Bronchial epithelial cell (primary cell): ENCODE measurements at regions not wholly inside any gene's neighbourhood (a gene's known extent, or its start where the extent isn't known, plus 50 kb on each side); places are given as distances from the start of the nearest gene placed in this dataset.

Experiments used
- DNase-seq: peaks from one replicate; pipeline ENCODE4 v3.0.0-alpha.2; 2010; ENCODE audit warnings: low read depth
- FAIRE-seq: peaks from 2 replicates; lab custom pipeline; 2011; peaks lifted over from hg19 to GRCh38; lab: Jason Lieb, UNC
- H3K27me3 ChIP-seq: 2 replicates; pipeline ENCODE4 v1.5.1; 2011; ENCODE audit warnings: low read length; ENCODE audit not compliant: control insufficient read depth, insufficient read depth
- H3K36me3 ChIP-seq: 2 replicates; pipeline ENCODE4 v1.5.1; 2011; ENCODE audit warnings: low read length; ENCODE audit not compliant: control insufficient read depth, insufficient read depth
- H3K4me3 ChIP-seq: 2 replicates; pipeline ENCODE4 v1.5.1; 2011; ENCODE audit warnings: mild to moderate bottlenecking, low read depth, low read length, control low read depth
- TF ChIP-seq, protein P1 (sequence below): IDR thresholded peaks from 2 replicates; pipeline ENCODE4 v1.5.1; 2011; ENCODE audit warnings: mild to moderate bottlenecking, moderate library complexity, low read length, control low read depth, inconsistent platforms; ENCODE audit not compliant: insufficient read depth, severe bottlenecking

DNA sequence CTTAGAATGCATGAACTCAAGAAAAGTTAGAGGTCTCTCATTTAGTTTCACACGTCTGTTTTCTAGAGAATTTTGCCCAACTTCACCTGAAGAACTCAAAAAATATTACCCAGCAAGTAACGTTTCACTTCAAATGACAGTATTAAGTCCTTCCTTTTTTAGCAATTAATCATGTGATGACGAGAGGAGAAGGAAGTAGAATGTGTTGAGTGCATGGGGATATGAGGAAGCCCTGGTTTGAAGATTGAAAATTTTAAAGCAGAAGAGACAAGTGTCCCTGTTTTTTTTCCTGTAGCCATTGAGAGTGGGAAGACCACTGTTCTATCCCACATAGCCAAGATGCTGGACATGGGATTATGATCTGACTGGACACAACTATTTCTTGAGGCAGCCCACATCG is 406.3 kb upstream of the CPEB2 start:
- FAIRE-seq (no peak), DNase-seq (no peak)
- Histone ChIP-seq H3K36me3 (no peaks in the 10 kb centered on the region), H3K4me3 (no peak overlapping the region), H3K27me3 (no peaks in the 10 kb centered on the region)
- TF ChIP-seq, protein P1, sequence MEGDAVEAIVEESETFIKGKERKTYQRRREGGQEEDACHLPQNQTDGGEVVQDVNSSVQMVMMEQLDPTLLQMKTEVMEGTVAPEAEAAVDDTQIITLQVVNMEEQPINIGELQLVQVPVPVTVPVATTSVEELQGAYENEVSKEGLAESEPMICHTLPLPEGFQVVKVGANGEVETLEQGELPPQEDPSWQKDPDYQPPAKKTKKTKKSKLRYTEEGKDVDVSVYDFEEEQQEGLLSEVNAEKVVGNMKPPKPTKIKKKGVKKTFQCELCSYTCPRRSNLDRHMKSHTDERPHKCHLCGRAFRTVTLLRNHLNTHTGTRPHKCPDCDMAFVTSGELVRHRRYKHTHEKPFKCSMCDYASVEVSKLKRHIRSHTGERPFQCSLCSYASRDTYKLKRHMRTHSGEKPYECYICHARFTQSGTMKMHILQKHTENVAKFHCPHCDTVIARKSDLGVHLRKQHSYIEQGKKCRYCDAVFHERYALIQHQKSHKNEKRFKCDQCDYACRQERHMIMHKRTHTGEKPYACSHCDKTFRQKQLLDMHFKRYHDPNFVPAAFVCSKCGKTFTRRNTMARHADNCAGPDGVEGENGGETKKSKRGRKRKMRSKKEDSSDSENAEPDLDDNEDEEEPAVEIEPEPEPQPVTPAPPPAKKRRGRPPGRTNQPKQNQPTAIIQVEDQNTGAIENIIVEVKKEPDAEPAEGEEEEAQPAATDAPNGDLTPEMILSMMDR, result no peak

DNA sequence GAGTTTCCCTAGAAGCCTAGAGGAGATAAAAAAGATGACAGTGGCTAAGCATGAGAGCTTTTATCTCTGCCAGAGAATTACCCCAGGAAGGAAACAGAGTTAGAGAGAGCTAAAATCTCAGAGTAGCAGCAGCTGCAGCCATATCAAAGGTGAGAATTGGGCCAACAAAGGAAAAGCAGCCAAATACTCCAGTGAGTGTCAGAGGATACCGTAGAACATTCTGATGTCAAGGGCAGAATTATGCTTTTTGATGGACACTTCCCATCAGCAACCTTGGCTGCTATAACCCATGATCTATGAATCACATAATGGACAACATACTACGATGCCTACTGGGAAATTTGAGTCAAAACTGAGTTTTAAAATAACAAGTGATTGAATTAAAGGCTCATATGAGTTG is 405.8 kb upstream of the CPEB2 start:
- Histone ChIP-seq H3K27me3 (no peaks in the 10 kb centered on the region), H3K4me3 (no peak overlapping the region), H3K36me3 (no peaks in the 10 kb centered on the region)
- TF ChIP-seq, protein P1, result no peak
- DNase-seq (no peak), FAIRE-seq (no peak)

DNA sequence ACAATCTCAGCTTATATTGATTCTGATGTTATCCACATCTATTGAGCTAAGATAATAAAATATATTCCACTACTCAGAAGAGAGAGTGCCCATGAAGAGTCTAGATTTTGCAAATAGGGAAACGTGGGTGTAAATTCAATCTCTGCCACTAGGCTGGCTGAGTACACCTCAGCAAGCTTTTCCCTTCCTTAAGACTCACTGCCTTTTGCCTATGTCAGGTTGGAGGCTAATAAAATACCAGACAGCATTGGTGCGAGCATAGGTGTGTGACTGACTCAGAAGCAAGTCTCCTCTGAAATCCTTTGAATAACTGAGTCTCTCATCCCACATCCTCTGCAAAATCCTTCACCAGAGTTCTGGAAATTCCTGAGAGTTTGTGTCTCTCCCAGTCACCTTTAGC is 405.4 kb upstream of the CPEB2 start:
- DNase-seq, result peak; percentile 49
- no peak for FAIRE-seq

DNA sequence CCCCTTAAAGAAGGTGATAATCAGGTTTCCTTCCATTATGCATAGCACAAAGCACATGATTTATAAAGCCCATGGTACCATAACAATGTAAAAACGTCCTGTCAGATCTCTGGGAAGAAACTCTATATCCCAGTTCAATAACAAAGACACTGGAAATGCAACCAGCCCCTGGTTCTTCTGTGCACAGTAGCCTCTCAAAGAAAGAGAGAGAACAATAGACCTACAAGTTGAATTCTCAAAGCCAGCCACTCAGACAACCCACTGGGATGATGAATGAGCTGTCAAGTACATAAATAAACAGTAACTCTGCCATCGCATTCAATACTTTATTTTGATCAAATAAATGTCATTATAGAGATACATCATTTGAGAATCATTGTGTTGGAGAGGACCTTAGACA is 400.1 kb upstream of the CPEB2 start:
- no peaks in the 10 kb centered on the region for H3K36me3 ChIP-seq
- no peak overlapping the region for H3K4me3 ChIP-seq
- FAIRE-seq (no peak), DNase-seq (no peak)
- H3K27me3 ChIP-seq, result no peaks in the 10 kb centered on the region
- TF ChIP-seq, protein P1, result no peak

More for the DNA sequence above, 405.4 kb upstream of the CPEB2 start:
- Histone ChIP-seq H3K27me3 (no peaks in the 10 kb centered on the region), H3K36me3 (no peaks in the 10 kb centered on the region), H3K4me3 (no peak overlapping the region)
- TF ChIP-seq, protein P1, result peak; percentile 34

DNA sequence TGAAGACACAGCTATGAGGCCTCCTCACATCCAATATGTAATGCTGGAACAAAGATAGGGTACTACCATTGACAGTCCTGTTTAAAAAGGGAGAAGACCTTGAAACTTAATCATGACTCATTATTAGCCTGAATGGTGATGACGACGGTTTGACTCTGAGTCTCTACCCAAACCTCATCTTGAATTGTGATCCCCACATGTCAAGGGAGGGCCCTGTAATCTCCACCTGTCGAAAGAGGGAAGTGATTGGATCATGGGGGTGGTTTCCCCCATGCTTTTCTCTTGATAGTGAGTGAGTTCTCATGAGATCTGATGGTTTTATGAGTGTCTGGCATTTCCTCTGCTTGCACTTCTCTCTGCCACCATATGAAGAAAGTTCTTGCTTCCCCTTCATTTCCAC is 395.3 kb upstream of the CPEB2 start:
- no peak overlapping the region for H3K4me3 ChIP-seq
- TF ChIP-seq, protein P1, result no peak
- DNase-seq (no peak), FAIRE-seq (peak; percentile 70)
- no peaks in the 10 kb centered on the region for H3K36me3 ChIP-seq
- H3K27me3 ChIP-seq, result no peaks in the 10 kb centered on the region

DNA sequence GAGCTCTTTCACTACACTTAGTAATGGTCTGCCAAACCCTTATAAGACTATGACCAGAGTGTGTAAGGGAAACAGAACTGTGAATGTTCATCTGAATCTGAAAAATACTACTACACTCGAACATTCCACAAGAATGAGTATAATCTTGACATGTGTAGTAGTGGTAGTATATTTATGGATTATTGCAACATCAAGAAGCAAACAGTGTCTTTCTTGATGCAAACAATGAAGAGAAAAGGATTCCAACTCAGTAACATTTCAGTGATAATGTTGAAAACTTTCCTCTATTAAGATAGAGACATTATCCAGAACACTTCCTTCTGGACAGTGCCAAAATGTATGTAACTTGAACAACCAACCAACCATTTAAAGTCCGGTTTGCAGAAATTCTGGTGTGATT is 394.7 kb upstream of the CPEB2 start:
- FAIRE-seq, result no peak
- peak; percentile 38 for DNase-seq
- Histone ChIP-seq H3K36me3 (no peaks in the 10 kb centered on the region), H3K4me3 (no peak overlapping the region), H3K27me3 (no peaks in the 10 kb centered on the region)
- TF ChIP-seq, protein P1, result no peak
